GM19468 (cell line): ENCODE measurements at regions not wholly inside any gene's neighbourhood (a gene's known extent, or its start where the extent isn't known, plus 50 kb on each side); places are given as distances from the start of the nearest gene placed in this dataset.

Experiments
- ATAC-seq: cut with Tn5 transposase; IDR thresholded peaks from one replicate; pipeline ENCODE4 v1.9.1; 2021; ENCODE audit warnings: mild to moderate bottlenecking, moderate library complexity, moderate number of reproducible peaks; ENCODE audit not compliant: unreplicated experiment; ENCODE audit errors: extremely low read depth

GRCh38 chr2:2572393-2573204 lies 241.5 kb upstream of the MYT1L start:
- ATAC-seq = no peak

GRCh38 chr2:2571301-2572150 lies 240.5 kb upstream of the MYT1L start:
- no peak for ATAC-seq

- ATAC-seq = no peak
These were observed 239.8 kb upstream of the MYT1L start for GRCh38 chr2:2570871-2571270.

GRCh38 chr2:2570360-2570759 lies 239.3 kb upstream of the MYT1L start:
- ATAC-seq = no peak

- no peak for ATAC-seq
These were observed 238.8 kb upstream of the MYT1L start for GRCh38 chr2:2569836-2570235.

- no peak for ATAC-seq
These were observed 238.2 kb upstream of the MYT1L start for GRCh38 chr2:2569306-2569705.

GRCh38 chr2:2568411-2568810 lies 237.3 kb upstream of the MYT1L start:
- no peak for ATAC-seq

GRCh38 chr2:2567776-2568175 lies 236.7 kb upstream of the MYT1L start:
- no peak for ATAC-seq

- ATAC-seq = no peak
These were observed 235.6 kb upstream of the MYT1L start for GRCh38 chr2:2566396-2567323.

GRCh38 chr2:2565671-2566070 lies 234.6 kb upstream of the MYT1L start:
- no peak for ATAC-seq

- no peak for ATAC-seq
These were observed 233.4 kb upstream of the MYT1L start for GRCh38 chr2:2564300-2565078.

- no peak for ATAC-seq
These were observed 232.3 kb upstream of the MYT1L start for GRCh38 chr2:2563309-2563860.

- ATAC-seq = no peak
These were observed 231.8 kb upstream of the MYT1L start for GRCh38 chr2:2562867-2563266.

- ATAC-seq = no peak
These were observed 230.4 kb upstream of the MYT1L start for GRCh38 chr2:2561346-2562095.

- ATAC-seq = no peak
These were observed 229.4 kb upstream of the MYT1L start for GRCh38 chr2:2560374-2561015.

- no peak for ATAC-seq
These were observed 227.4 kb upstream of the MYT1L start for GRCh38 chr2:2558476-2558875.

- no peak for ATAC-seq
These were observed 226.4 kb upstream of the MYT1L start for GRCh38 chr2:2557475-2557874.

GRCh38 chr2:2550856-2551255 lies 219.8 kb upstream of the MYT1L start:
- ATAC-seq = no peak
